ENCODE measurements at regions not wholly inside any gene's neighbourhood (a gene's known extent, or its start where the extent isn't known, plus 50 kb on each side); places are given as distances from the start of the nearest gene placed in this dataset.

DNA sequence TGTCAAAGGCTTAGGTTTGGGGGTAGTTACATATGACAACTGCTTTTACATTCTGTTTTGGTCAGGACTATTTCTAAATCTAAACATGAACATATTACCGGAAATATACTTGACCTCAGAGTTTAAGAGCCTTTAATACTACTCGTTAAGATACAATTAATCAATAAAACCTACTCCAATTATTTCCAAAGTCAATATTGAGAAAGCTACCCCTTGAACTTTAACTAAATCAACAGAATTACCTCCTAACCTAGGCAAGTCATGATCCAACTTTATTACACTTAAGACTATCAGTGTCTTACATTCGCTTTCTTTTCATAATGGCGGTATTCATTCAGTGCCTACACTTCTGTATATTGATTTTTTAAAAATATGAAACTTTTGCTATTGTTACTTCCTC lies 107.7 kb downstream of the RAP2B start:
- intact Hi-C loops (cut with DNase I): no loop called here
- Histone ChIP-seq H3K27ac (no peak overlapping the region), H3K36me3 (no peaks in the 10 kb centered on the region), H3K9me3 (peaks cover 0 to 12% (median 0%) of the 10 kb centered on the region in 12 donors), H3K4me3 (no peak overlapping the region), H3K27me3 (no peaks in the 10 kb centered on the region), H3K4me1 (peaks cover 0 to 9% (median 0%) of the 10 kb centered on the region in 12 donors)
- no peak for ATAC-seq
- DNase-seq: no peak
- WGBS, 4 donors: 93 to 94% (median 94%) methylated on average over 4 of the region's 4 CpGs
- TF ChIP-seq, protein P1, sequence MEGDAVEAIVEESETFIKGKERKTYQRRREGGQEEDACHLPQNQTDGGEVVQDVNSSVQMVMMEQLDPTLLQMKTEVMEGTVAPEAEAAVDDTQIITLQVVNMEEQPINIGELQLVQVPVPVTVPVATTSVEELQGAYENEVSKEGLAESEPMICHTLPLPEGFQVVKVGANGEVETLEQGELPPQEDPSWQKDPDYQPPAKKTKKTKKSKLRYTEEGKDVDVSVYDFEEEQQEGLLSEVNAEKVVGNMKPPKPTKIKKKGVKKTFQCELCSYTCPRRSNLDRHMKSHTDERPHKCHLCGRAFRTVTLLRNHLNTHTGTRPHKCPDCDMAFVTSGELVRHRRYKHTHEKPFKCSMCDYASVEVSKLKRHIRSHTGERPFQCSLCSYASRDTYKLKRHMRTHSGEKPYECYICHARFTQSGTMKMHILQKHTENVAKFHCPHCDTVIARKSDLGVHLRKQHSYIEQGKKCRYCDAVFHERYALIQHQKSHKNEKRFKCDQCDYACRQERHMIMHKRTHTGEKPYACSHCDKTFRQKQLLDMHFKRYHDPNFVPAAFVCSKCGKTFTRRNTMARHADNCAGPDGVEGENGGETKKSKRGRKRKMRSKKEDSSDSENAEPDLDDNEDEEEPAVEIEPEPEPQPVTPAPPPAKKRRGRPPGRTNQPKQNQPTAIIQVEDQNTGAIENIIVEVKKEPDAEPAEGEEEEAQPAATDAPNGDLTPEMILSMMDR (IDR thresholded peaks at IDR 0.05): no peak
- TF ChIP-seq POLR2A (IDR thresholded peaks at IDR 0.05): no peak

DNA sequence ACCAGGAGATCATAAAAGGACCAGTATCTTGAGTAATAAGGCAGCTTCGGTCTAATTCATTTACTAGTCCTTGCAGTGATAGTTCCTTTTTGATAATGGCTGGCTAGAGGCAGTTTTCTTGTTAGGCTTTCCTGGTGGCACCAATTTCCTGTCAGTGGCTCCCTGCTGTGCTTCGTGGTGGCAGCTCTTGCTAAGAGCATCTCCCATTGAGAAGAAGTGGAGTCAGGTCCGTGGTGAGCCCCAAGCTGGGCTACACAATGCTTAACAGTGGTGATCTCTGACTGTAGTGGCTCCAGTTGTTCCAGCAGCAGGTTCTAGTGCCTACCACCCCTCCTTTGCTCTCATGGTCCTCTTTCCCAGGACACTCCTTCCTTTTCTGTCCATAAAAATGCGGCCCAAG lies 111.2 kb downstream of the RAP2B start:
- no peak for TF ChIP-seq POLR2A (IDR thresholded peaks at IDR 0.05)
- TF ChIP-seq, protein P1 (IDR thresholded peaks at IDR 0.05): no peak
- intact Hi-C loops (cut with DNase I): no loop called here
- Histone ChIP-seq H3K27me3 (no peaks in the 10 kb centered on the region), H3K9me3 (no peaks in the 10 kb centered on the region), H3K27ac (no peak overlapping the region), H3K36me3 (no peaks in the 10 kb centered on the region), H3K4me3 (no peak overlapping the region), H3K4me1 (peaks cover 0 to 9% (median 0%) of the 10 kb centered on the region in 12 donors)
- DNase-seq (no peak), ATAC-seq (no peak)
- WGBS, 4 donors: 83 to 92% (median 86%) methylated on average over 4 of the region's 4 CpGs

DNA sequence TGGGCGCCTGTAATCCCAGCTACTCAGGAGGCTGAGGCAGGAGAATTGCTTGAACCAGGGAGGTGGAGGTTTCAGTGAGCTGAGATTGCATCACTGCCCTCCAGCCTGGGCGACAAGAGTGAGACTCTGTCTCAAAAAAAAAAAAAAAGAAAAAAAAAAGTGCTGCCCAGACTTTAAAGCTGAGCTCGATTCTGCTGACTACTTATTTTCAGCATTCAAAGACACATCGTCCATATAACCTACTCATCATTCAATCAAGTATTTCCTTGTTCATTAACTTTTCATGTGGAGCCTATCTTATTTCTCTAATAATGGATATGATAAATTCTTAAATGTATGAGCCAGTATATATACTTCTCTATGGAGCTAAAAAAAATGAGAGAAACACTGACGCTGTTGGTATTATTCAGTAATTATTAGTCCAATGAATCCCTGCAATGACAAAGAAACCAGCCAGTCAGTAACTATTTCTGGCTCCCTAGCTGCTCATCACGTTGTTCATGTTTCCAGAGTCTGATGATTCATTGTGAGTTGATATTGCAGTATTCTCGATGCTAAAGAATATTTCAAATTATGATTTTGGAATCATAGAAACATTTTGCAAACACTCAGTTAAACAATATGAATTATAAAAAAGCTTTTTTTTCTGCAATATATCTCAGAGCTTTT lies 111.9 kb downstream of the RAP2B start:
- Histone ChIP-seq H3K27ac (no peak overlapping the region), H3K9me3 (no peaks in the 10 kb centered on the region), H3K27me3 (no peaks in the 10 kb centered on the region), H3K4me1 (peaks cover 0 to 9% (median 0%) of the 10 kb centered on the region in 12 donors), H3K4me3 (no peak overlapping the region), H3K36me3 (no peaks in the 10 kb centered on the region)
- ATAC-seq (no peak), DNase-seq (no peak)
- WGBS, 4 donors: 63 to 77% (median 74%) methylated on average over 7 of the region's 7 CpGs
- no peak for TF ChIP-seq POLR2A (IDR thresholded peaks at IDR 0.05)
- TF ChIP-seq, protein P1 (IDR thresholded peaks at IDR 0.05): no peak
- intact Hi-C loops (cut with DNase I): no loop called here

DNA sequence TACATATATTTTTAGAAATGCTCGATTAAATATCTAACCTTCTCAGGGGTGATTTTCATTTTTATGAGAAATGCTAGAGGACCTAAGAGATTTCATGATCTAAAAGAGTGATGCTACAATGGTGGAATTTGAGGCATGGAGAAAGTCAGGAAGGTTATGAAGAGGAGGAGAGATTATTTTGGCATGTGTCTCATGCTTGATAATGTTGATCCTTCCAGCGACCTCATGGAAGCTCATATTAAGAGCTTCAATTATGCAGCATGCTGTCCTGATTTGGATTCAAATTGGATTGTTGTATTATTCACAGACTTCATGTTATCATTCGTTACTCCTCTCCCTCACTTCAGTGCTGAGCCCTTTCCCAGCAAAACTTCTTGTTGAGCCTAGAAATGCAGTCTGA lies 112.5 kb downstream of the RAP2B start:
- Histone ChIP-seq H3K9me3 (no peaks in the 10 kb centered on the region), H3K4me3 (no peak overlapping the region), H3K27me3 (no peaks in the 10 kb centered on the region), H3K36me3 (no peaks in the 10 kb centered on the region), H3K27ac (no peak overlapping the region), H3K4me1 (peaks cover 0 to 9% (median 0%) of the 10 kb centered on the region in 12 donors)
- intact Hi-C loops (cut with DNase I): no loop called here
- TF ChIP-seq POLR2A (IDR thresholded peaks at IDR 0.05): no peak
- TF ChIP-seq, protein P1 (IDR thresholded peaks at IDR 0.05): no peak
- no peak for ATAC-seq
- 56 to 62% (median 60%) methylated on average over 3 of the region's 3 CpGs for WGBS, 4 donors
- no peak for DNase-seq

Data from heart left ventricle (tissue), 16 donors.